ENCODE measurements at regions not wholly inside any gene's neighbourhood (a gene's known extent, or its start where the extent isn't known, plus 50 kb on each side); places are given as distances from the start of the nearest gene placed in this dataset.

DNA sequence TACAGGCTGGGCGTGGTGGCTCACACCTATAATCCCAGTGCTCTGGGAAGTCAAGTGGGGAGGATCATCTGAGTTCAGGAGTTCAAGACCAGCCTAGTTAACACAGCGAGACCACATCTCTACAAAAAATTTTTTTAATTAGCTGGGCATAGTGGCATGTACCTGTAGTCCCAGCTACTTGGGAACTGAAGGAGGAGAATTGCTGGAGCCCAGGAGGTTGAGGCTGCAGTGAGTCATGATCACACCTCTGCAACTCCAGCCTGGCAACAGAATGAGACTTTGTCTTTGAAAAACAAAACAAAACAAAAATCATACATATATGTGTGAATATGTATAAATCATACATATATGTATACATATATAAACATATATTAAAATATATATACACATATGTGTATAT lies 54.1 kb upstream of the MARCHF10 start:
- Mint-ChIP-seq H3K4me3 (ENCODE audit: unreplicated experiment) (no peak overlapping the region), H3K27me3 (ENCODE audit: low read depth) (peaks cover 3% of the 10 kb centered on the region), H3K27ac (ENCODE audit: unreplicated experiment) (no peak overlapping the region), H3K9me3 (ENCODE audit: low read depth) (no peaks in the 10 kb centered on the region), H3K4me1 (ENCODE audit: low read depth) (peaks cover 3% of the 10 kb centered on the region), H3K36me3 (ENCODE audit: low read depth) (no peaks in the 10 kb centered on the region)
- TF ChIP-seq, protein P1, sequence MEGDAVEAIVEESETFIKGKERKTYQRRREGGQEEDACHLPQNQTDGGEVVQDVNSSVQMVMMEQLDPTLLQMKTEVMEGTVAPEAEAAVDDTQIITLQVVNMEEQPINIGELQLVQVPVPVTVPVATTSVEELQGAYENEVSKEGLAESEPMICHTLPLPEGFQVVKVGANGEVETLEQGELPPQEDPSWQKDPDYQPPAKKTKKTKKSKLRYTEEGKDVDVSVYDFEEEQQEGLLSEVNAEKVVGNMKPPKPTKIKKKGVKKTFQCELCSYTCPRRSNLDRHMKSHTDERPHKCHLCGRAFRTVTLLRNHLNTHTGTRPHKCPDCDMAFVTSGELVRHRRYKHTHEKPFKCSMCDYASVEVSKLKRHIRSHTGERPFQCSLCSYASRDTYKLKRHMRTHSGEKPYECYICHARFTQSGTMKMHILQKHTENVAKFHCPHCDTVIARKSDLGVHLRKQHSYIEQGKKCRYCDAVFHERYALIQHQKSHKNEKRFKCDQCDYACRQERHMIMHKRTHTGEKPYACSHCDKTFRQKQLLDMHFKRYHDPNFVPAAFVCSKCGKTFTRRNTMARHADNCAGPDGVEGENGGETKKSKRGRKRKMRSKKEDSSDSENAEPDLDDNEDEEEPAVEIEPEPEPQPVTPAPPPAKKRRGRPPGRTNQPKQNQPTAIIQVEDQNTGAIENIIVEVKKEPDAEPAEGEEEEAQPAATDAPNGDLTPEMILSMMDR (IDR thresholded peaks at IDR 0.05): no peak
- no peak for DNase-seq (ENCODE audit: low spot score)

GRCh38 chr17:62860962-62861873 lies 53.1 kb upstream of the MARCHF10 start:
- no peaks in the 10 kb centered on the region for H3K36me3 Mint-ChIP-seq (ENCODE audit: low read depth)
- TF ChIP-seq, protein P1 (IDR thresholded peaks at IDR 0.05): no peak

GRCh38 chr17:62859146-62859545 lies 51.0 kb upstream of the MARCHF10 start:
- no peak overlapping the region for H3K27ac Mint-ChIP-seq (ENCODE audit: unreplicated experiment)
- peaks cover 3% of the 10 kb centered on the region for H3K4me1 Mint-ChIP-seq (ENCODE audit: low read depth)
- no peak overlapping the region for H3K4me3 Mint-ChIP-seq (ENCODE audit: unreplicated experiment)
- TF ChIP-seq, protein P1 (IDR thresholded peaks at IDR 0.05): no peak
- H3K36me3 Mint-ChIP-seq (ENCODE audit: low read depth): no peaks in the 10 kb centered on the region
- no peak for DNase-seq (ENCODE audit: low spot score)
- peaks cover 3% of the 10 kb centered on the region for H3K27me3 Mint-ChIP-seq (ENCODE audit: low read depth)
- no peaks in the 10 kb centered on the region for H3K9me3 Mint-ChIP-seq (ENCODE audit: low read depth)

More at GRCh38 chr17:62860962-62861873, 53.1 kb upstream of the MARCHF10 start:
- no peak for DNase-seq (ENCODE audit: low spot score)
- H3K4me1 Mint-ChIP-seq (ENCODE audit: low read depth): peaks cover 3% of the 10 kb centered on the region
- peaks cover 3% of the 10 kb centered on the region for H3K27me3 Mint-ChIP-seq (ENCODE audit: low read depth)
- peak overlapping the region; percentile 17 for H3K27ac Mint-ChIP-seq (ENCODE audit: unreplicated experiment)
- no peak overlapping the region for H3K4me3 Mint-ChIP-seq (ENCODE audit: unreplicated experiment)
- H3K9me3 Mint-ChIP-seq (ENCODE audit: low read depth): no peaks in the 10 kb centered on the region
